Mesenchymal stem cell (in vitro differentiated cells and primary cell): ENCODE measurements at regions not wholly inside any gene's neighbourhood (a gene's known extent, or its start where the extent isn't known, plus 50 kb on each side); places are given as distances from the start of the nearest gene placed in this dataset.

Source experiments
- DNase-seq: peaks from one replicate; pipeline ENCODE4 v3.0.0-alpha.2; 2013
- H2AFZ ChIP-seq: one replicate; pipeline ENCODE4 v1.6.1; 2013; ENCODE audit warnings: low read depth, mild to moderate bottlenecking, control low read depth, inconsistent platforms, low read length, moderate library complexity
- H2AK5ac ChIP-seq: 2 replicates; pipeline ENCODE4 v1.6.1; 2013; ENCODE audit warnings: low read length, moderate library complexity, mild to moderate bottlenecking, inconsistent platforms; ENCODE audit not compliant: severe bottlenecking
- H2BK120ac ChIP-seq: one replicate; pipeline ENCODE4 v1.6.1; 2013; ENCODE audit warnings: low read depth, mild to moderate bottlenecking, inconsistent platforms, low read length, moderate library complexity
- H2BK12ac ChIP-seq, 2 experiments: one replicate each; pipeline ENCODE4 v1.6.1; 2013; ENCODE audit warnings: inconsistent platforms in 2 of 2, low read length in 2 of 2, mild to moderate bottlenecking in 2 of 2, moderate library complexity in 2 of 2, control low read depth in 1 of 2
- H2BK15ac ChIP-seq: one replicate; pipeline ENCODE4 v1.6.1; 2013; ENCODE audit warnings: mild to moderate bottlenecking, low read depth, inconsistent platforms; ENCODE audit not compliant: poor library complexity, severe bottlenecking
- H2BK5ac ChIP-seq: 2 replicates; pipeline ENCODE4 v1.6.1; 2013; ENCODE audit warnings: low read depth, mild to moderate bottlenecking, low read length, control low read depth, inconsistent platforms; ENCODE audit not compliant: poor library complexity, severe bottlenecking
- H3K14ac ChIP-seq, 2 experiments: one replicate each; pipeline ENCODE4 v1.6.1; 2013; ENCODE audit warnings: inconsistent platforms in 2 of 2, low read length in 2 of 2, control low read depth in 1 of 2, mild to moderate bottlenecking in 1 of 2, moderate library complexity in 1 of 2
- H3K18ac ChIP-seq, 2 experiments: one replicate each; pipeline ENCODE4 v1.6.1; 2013; ENCODE audit warnings: inconsistent platforms in 2 of 2, low read length in 2 of 2, control low read depth in 1 of 2, low read depth in 1 of 2, mild to moderate bottlenecking in 1 of 2
- H3K23ac ChIP-seq, 2 experiments: one replicate each; pipeline ENCODE4 v1.6.1; 2013; ENCODE audit warnings: inconsistent platforms in 2 of 2, low read length in 2 of 2, mild to moderate bottlenecking in 2 of 2, moderate library complexity in 2 of 2, control low read depth in 1 of 2
- H3K27ac ChIP-seq: 2 replicates; pipeline ENCODE4 v1.5.1; 2013; ENCODE audit warnings: mild to moderate bottlenecking, moderate library complexity, low read length, control low read depth, inconsistent platforms; ENCODE audit not compliant: poor library complexity, severe bottlenecking
- H3K27me3 ChIP-seq, 2 experiments: 2 replicates each; pipeline versions ENCODE4 v1.6.1 to v1.7.0; 2013; ENCODE audit warnings: low read length in 2 of 2, mild to moderate bottlenecking in 2 of 2, moderate library complexity in 2 of 2, control low read depth in 1 of 2, inconsistent platforms in 1 of 2; ENCODE audit not compliant: control insufficient read depth in 1 of 2, insufficient read depth in 1 of 2
- H3K36me3 ChIP-seq, 2 experiments: 2 replicates each; pipeline versions ENCODE4 v1.6.1 to v1.7.0; 2013; ENCODE audit warnings: low read length in 2 of 2, control low read depth in 1 of 2, inconsistent platforms in 1 of 2, low read depth in 1 of 2, mild to moderate bottlenecking in 1 of 2; ENCODE audit not compliant: insufficient read depth in 2 of 2, control insufficient read depth in 1 of 2
- H3K4ac ChIP-seq, 2 experiments: one replicate each; pipeline ENCODE4 v1.6.1; 2013; ENCODE audit warnings: inconsistent platforms in 2 of 2, low read length in 2 of 2, mild to moderate bottlenecking in 2 of 2, moderate library complexity in 2 of 2, control low read depth in 1 of 2, low read depth in 1 of 2
- H3K4me1 ChIP-seq: 2 replicates; pipeline ENCODE4 v1.6.1; 2013; ENCODE audit warnings: low read depth, low read length, control low read depth; ENCODE audit not compliant: control insufficient read depth, insufficient read depth
- H3K4me2 ChIP-seq: 2 replicates; pipeline ENCODE4 v1.6.1; 2013; ENCODE audit warnings: low read length, mild to moderate bottlenecking, inconsistent platforms; ENCODE audit not compliant: poor library complexity, severe bottlenecking
- H3K4me3 ChIP-seq, 2 experiments: 2 replicates each; pipeline versions ENCODE4 v1.5.1 to v1.7.0; 2013; ENCODE audit warnings: low read length in 2 of 2, mild to moderate bottlenecking in 2 of 2, control low read depth in 1 of 2, low read depth in 1 of 2; ENCODE audit not compliant: insufficient read depth in 1 of 2
- H3K79me1 ChIP-seq: replicated peaks from 2 replicates; pipeline ENCODE4 v1.6.1; 2013; ENCODE audit warnings: mild to moderate bottlenecking, control low read depth, low read length, inconsistent platforms; ENCODE audit not compliant: poor library complexity, severe bottlenecking
- H3K9ac ChIP-seq: 2 replicates; pipeline ENCODE4 v1.7.0; 2013; ENCODE audit warnings: mild to moderate bottlenecking, low read length, moderate library complexity
- H3K9me3 ChIP-seq: 2 replicates; pipeline ENCODE4 v1.7.0; 2013; ENCODE audit warnings: mild to moderate bottlenecking, low read length; ENCODE audit not compliant: control insufficient read depth
- H4K8ac ChIP-seq: one replicate; pipeline ENCODE4 v1.6.1; 2013; ENCODE audit warnings: inconsistent platforms, mild to moderate bottlenecking, low read length, moderate library complexity
- H4K91ac ChIP-seq: one replicate; pipeline ENCODE4 v1.6.1; 2013; ENCODE audit warnings: mild to moderate bottlenecking, low read length, inconsistent platforms
- WGBS: methylation state at CpG from one replicate; pipeline ENCODE4 v1.1.7; 2013; ENCODE audit warnings: mixed read lengths; 5-methylcytosine and 5-hydroxymethylcytosine counted together

DNA sequence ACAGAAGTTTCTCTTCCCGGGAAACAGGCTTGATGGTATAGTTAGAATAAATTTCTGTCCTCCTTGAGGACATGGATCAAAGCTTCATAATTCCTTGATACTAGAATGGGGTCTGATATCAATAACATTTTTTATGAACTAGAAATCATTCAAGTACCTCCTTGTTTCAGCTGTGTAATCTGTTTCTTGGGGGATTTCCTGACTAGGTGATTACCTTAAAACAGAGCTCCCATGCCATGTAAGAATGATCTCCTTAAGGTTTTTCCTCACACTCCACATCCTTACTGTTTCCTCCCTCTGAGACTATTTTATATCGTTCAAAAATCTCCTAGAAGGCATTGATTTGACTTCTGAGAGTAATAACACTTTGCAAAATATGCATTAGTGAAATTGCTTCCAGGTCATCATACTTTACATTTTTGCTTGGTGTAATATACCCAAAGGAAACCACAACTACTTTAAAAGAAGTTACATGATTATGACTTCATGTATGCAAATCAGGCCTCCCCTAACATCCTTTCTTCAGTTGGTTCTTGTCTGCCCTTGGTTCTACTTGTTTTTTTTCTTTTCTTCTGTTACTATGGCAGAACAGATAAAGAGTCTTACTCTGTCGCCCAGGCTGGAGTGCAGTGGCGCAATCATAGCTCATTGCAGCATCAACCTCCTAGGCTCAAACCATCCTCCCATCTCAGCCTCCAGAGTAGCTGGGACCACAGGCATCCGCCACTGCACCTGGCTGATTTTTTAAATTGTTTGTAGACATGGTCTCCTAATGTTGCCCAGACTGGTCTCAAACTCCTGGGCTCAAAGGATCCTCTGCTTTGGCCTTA is 388.8 kb downstream of the ZFHX3 start:
- H2BK15ac ChIP-seq: no peak overlapping the region
- no peak overlapping the region for H3K4me3 ChIP-seq
- no peak overlapping the region for H2BK120ac ChIP-seq
- H3K27ac ChIP-seq: no peak overlapping the region
- H3K36me3 ChIP-seq: no peaks in the 10 kb centered on the region
- no peak overlapping the region for H2AFZ ChIP-seq
- H3K9me3 ChIP-seq: peaks cover 4% of the 10 kb centered on the region
- no peak overlapping the region for H2BK12ac ChIP-seq
- H2AK5ac ChIP-seq: no peak overlapping the region
- H4K91ac ChIP-seq: no peak overlapping the region
- H3K79me1 ChIP-seq: peaks cover 6% of the 10 kb centered on the region
- no peak overlapping the region for H3K9ac ChIP-seq
- H3K4ac ChIP-seq: no peak overlapping the region
- H2BK5ac ChIP-seq: no peak overlapping the region
- no peak overlapping the region for H3K23ac ChIP-seq
- 93% methylated on average over 3 of the region's 5 CpGs for WGBS
- H3K4me1 ChIP-seq: no peaks in the 10 kb centered on the region
- H3K27me3 ChIP-seq: no peaks in the 10 kb centered on the region
- H3K18ac ChIP-seq: no peak overlapping the region
- no peak overlapping the region for H3K4me2 ChIP-seq
- H4K8ac ChIP-seq: no peak overlapping the region
- peak; percentile 11 for DNase-seq
- H3K14ac ChIP-seq: no peak overlapping the region

DNA sequence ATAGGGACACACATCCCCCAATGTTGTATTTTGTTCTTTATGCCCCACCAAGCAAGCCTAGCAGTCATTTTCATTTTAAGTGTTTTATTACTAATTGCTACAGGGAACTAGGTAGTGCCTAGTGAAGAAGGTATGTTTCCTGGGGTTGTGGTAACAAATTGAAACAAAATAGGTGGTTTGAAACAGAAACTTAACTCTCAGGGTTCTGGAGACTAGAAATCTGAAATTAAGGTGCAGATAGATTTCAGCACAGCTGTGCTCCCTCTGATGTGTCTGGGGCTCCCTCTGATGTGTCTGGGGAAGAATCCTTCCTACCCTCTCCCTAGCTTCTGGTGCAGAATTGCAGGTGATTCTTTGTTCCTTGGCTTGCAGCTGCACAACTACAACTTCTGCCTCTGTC is 390.1 kb downstream of the ZFHX3 start:
- Histone ChIP-seq H3K79me1 (peaks cover 6% of the 10 kb centered on the region), H2BK5ac (no peak overlapping the region), H2AK5ac (no peak overlapping the region), H3K4ac (no peak overlapping the region), H3K14ac (no peak overlapping the region), H3K4me1 (no peaks in the 10 kb centered on the region), H3K36me3 (no peaks in the 10 kb centered on the region), H3K27ac (no peak overlapping the region), H2BK12ac (no peak overlapping the region), H3K4me2 (no peak overlapping the region), H2BK120ac (no peak overlapping the region), H3K9me3 (peaks cover 11% of the 10 kb centered on the region), H3K27me3 (no peaks in the 10 kb centered on the region), H3K9ac (no peak overlapping the region), H2BK15ac (no peak overlapping the region), H4K8ac (no peak overlapping the region), H3K23ac (no peak overlapping the region), H3K4me3 (no peak overlapping the region), H4K91ac (no peak overlapping the region), H3K18ac (no peak overlapping the region), H2AFZ (no peak overlapping the region)
- DNase-seq: no peak

GRCh38 chr16:72657164-72657563 is 390.8 kb downstream of the ZFHX3 start:
- no peak overlapping the region for H2BK12ac ChIP-seq
- no peaks in the 10 kb centered on the region for H3K36me3 ChIP-seq
- H4K91ac ChIP-seq: no peak overlapping the region
- no peak overlapping the region for H3K9ac ChIP-seq
- no peak overlapping the region for H2AFZ ChIP-seq
- DNase-seq: no peak
- H4K8ac ChIP-seq: no peak overlapping the region
- H3K4me3 ChIP-seq: no peak overlapping the region
- no peak overlapping the region for H3K23ac ChIP-seq
- H3K27me3 ChIP-seq: no peaks in the 10 kb centered on the region
- peaks cover 16% of the 10 kb centered on the region for H3K9me3 ChIP-seq
- H2AK5ac ChIP-seq: no peak overlapping the region
- WGBS: 100% methylated on average over 1 of the region's 1 CpG
- H3K4ac ChIP-seq: no peak overlapping the region
- H3K79me1 ChIP-seq: peaks cover 6% of the 10 kb centered on the region
- no peak overlapping the region for H2BK5ac ChIP-seq
- no peaks in the 10 kb centered on the region for H3K4me1 ChIP-seq
- H3K18ac ChIP-seq: no peak overlapping the region
- H3K4me2 ChIP-seq: no peak overlapping the region
- H3K14ac ChIP-seq: no peak overlapping the region
- H3K27ac ChIP-seq: no peak overlapping the region
- H2BK120ac ChIP-seq: no peak overlapping the region
- no peak overlapping the region for H2BK15ac ChIP-seq

DNA sequence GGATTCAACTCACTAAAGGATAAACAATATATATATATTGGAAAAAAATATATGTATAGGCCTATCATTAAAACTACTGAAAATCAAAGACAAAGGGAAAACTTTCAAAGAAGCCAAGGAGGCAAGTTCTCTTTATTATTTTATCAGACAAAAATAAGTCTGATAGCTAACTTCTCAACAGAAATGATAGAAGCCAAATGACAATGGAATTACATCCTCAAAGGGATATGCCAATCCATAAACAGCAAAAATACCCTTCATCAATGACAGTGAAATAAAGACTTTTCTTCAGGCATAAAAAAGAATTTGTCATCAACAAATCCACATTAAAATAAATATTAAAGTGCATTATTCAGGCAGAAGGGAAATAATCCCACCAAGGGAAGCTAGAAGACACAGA is 393.4 kb downstream of the ZFHX3 start:
- H4K91ac ChIP-seq: no peak overlapping the region
- no peaks in the 10 kb centered on the region for H3K36me3 ChIP-seq
- H2BK120ac ChIP-seq: no peak overlapping the region
- no peak overlapping the region for H3K18ac ChIP-seq
- no peak overlapping the region for H3K9ac ChIP-seq
- no peak overlapping the region for H2AK5ac ChIP-seq
- H3K9me3 ChIP-seq: peaks cover 17% of the 10 kb centered on the region
- no peak overlapping the region for H3K4me3 ChIP-seq
- no peak overlapping the region for H3K4me2 ChIP-seq
- H3K4me1 ChIP-seq: no peaks in the 10 kb centered on the region
- H2BK12ac ChIP-seq: no peak overlapping the region
- H3K23ac ChIP-seq: no peak overlapping the region
- H3K27me3 ChIP-seq: no peaks in the 10 kb centered on the region
- H3K79me1 ChIP-seq: peaks cover 3% of the 10 kb centered on the region
- no peak overlapping the region for H3K4ac ChIP-seq
- no peak for DNase-seq
- H3K14ac ChIP-seq: no peak overlapping the region
- no peak overlapping the region for H4K8ac ChIP-seq
- no peak overlapping the region for H2BK15ac ChIP-seq
- no peak overlapping the region for H2BK5ac ChIP-seq
- H2AFZ ChIP-seq: no peak overlapping the region
- no peak overlapping the region for H3K27ac ChIP-seq
